IMR-90 (cell line): ENCODE measurements at regions not wholly inside any gene's neighbourhood (a gene's known extent, or its start where the extent isn't known, plus 50 kb on each side); places are given as distances from the start of the nearest gene placed in this dataset.
A peak's percentile ranks its signal among the peaks of the same experiment; 100 is the strongest.

ENCODE experiments used
- BHLHE40 ChIP-seq: fragments of 150-350 bp; IDR thresholded peaks from 2 replicates; pipeline ENCODE4 v1.6.1; 2016; ENCODE audit warnings: mild to moderate bottlenecking, low read depth, low read length
- CEBPB ChIP-seq: IDR thresholded peaks from 2 replicates; pipeline ENCODE4 v1.6.1; 2012; ENCODE audit warnings: low read depth, low read length, improper control_type of control experiment
- FOS ChIP-seq: fragments of 150-350 bp; IDR thresholded peaks from 2 replicates; pipeline ENCODE4 v1.6.1; 2016; ENCODE audit warnings: low read depth, low read length
- MXI1 ChIP-seq: IDR thresholded peaks from 2 replicates; pipeline ENCODE4 v1.6.1; 2012; ENCODE audit warnings: low read depth, mild to moderate bottlenecking, low read length, moderate library complexity, borderline replicate concordance
- NFE2L2 ChIP-seq: fragments of 150-350 bp; IDR thresholded peaks from 2 replicates; pipeline ENCODE4 v1.6.1; 2016; ENCODE audit warnings: low read depth, mild to moderate bottlenecking, low read length
- POLR2A ChIP-seq: IDR thresholded peaks from 2 replicates; pipeline ENCODE4 v1.6.1; 2012; ENCODE audit warnings: mild to moderate bottlenecking, low read depth, low read length
- RAD21 ChIP-seq: IDR thresholded peaks from 2 replicates; pipeline ENCODE4 v1.6.1; 2012; ENCODE audit warnings: low read length, improper control_type of control experiment
- RCOR1 ChIP-seq: IDR thresholded peaks from 2 replicates; pipeline ENCODE4 v1.6.1; 2012; ENCODE audit warnings: mild to moderate bottlenecking, low read length, improper control_type of control experiment; ENCODE audit not compliant: insufficient replicate concordance
- RFX5 ChIP-seq: IDR thresholded peaks from 2 replicates; pipeline ENCODE4 v1.8.0; 2012; ENCODE audit warnings: low read depth, mild to moderate bottlenecking, low read length, moderate library complexity
- SMC3 ChIP-seq: fragments of 150-350 bp; IDR thresholded peaks from 2 replicates; pipeline ENCODE4 v1.6.1; 2016; ENCODE audit warnings: low read depth, mild to moderate bottlenecking, antibody characterized with exemption, low read length, moderate library complexity
- TF ChIP-seq, protein P1 (sequence below): conservative IDR thresholded peaks from 2 replicates; pipeline ENCODE4 v1.5.1; 2012; ENCODE audit warnings: mild to moderate bottlenecking, low read depth, low read length, improper control_type of control experiment
- TF ChIP-seq, protein P2 (sequence below): fragments of 150-350 bp; IDR thresholded peaks from 2 replicates; pipeline ENCODE4 v1.6.1; 2017; ENCODE audit warnings: mild to moderate bottlenecking, antibody characterized with exemption, low read length, low read depth

- TF ChIP-seq, protein P1, sequence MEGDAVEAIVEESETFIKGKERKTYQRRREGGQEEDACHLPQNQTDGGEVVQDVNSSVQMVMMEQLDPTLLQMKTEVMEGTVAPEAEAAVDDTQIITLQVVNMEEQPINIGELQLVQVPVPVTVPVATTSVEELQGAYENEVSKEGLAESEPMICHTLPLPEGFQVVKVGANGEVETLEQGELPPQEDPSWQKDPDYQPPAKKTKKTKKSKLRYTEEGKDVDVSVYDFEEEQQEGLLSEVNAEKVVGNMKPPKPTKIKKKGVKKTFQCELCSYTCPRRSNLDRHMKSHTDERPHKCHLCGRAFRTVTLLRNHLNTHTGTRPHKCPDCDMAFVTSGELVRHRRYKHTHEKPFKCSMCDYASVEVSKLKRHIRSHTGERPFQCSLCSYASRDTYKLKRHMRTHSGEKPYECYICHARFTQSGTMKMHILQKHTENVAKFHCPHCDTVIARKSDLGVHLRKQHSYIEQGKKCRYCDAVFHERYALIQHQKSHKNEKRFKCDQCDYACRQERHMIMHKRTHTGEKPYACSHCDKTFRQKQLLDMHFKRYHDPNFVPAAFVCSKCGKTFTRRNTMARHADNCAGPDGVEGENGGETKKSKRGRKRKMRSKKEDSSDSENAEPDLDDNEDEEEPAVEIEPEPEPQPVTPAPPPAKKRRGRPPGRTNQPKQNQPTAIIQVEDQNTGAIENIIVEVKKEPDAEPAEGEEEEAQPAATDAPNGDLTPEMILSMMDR = no peak; the same call in 1 of the 2 replicates
- TF ChIP-seq CEBPB (peak; percentile 78), POLR2A (no peak), NFE2L2 (peak; percentile 68), BHLHE40 (peak; percentile 75), RAD21 (no peak), FOS (peak; percentile 66; the same call in 1 of the 2 replicates), SMC3 (no peak), RFX5 (no peak), MXI1 (peak; percentile 50; the same call in 1 of the 2 replicates), RCOR1 (no peak)
- TF ChIP-seq, protein P2, sequence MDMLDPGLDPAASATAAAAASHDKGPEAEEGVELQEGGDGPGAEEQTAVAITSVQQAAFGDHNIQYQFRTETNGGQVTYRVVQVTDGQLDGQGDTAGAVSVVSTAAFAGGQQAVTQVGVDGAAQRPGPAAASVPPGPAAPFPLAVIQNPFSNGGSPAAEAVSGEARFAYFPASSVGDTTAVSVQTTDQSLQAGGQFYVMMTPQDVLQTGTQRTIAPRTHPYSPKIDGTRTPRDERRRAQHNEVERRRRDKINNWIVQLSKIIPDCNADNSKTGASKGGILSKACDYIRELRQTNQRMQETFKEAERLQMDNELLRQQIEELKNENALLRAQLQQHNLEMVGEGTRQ = peak; percentile 47; the same call in 1 of the 2 replicates
Measured at GRCh38 chr1:218209351-218209861, 75.7 kb upstream of the RRP15 start.
